ENCODE measurements at regions not wholly inside any gene's neighbourhood (a gene's known extent, or its start where the extent isn't known, plus 50 kb on each side); places are given as distances from the start of the nearest gene placed in this dataset.

GRCh38 chr4:123478859-123479345, 82.3 kb downstream of the SPRY1 start:
- TF ChIP-seq EZH2phosphoT487 (IDR thresholded peaks at IDR 0.05; ENCODE audit: borderline replicate concordance, low read length): no peak
- no peak for TF ChIP-seq CTCF (IDR thresholded peaks at IDR 0.05; ENCODE audit: low read depth, low read length, poor library complexity, severe bottlenecking)

Measured in DOHH2 (cell line).